CD4-positive, alpha-beta T cell (primary cell): ENCODE measurements at regions not wholly inside any gene's neighbourhood (a gene's known extent, or its start where the extent isn't known, plus 50 kb on each side); places are given as distances from the start of the nearest gene placed in this dataset.

Source experiments
- ATAC-seq: fragments of 200-7000 bp; cut with Tn5 transposase; one replicate; pipeline ENCODE4 v1.10.0; 2022; ENCODE audit warnings: mild to moderate bottlenecking; ENCODE audit not compliant: poor library complexity
- CTCF ChIA-PET: fragments of 350-600 bp; sonication (Branson Sonifier 250); formaldehyde crosslinking; loops from one replicate; lab custom pipeline; 2021; ENCODE audit warnings: antibody characterized with exemption, inconsistent platforms; lab: Charles Lee
- POLR2A ChIA-PET: fragments of 350-600 bp; sonication (Branson Sonifier 250); formaldehyde crosslinking; loops from one replicate; lab custom pipeline; 2021; ENCODE audit warnings: antibody characterized with exemption, inconsistent platforms; lab: Charles Lee
- DNase-seq, 14 experiments: peaks; one replicate each; pipeline ENCODE4 v3.0.0-alpha.2; 2013 to 2020; ENCODE audit warnings: mixed read lengths in 2 of 14
- H3K27ac ChIP-seq, 2 donors: one replicate each; pipeline versions ENCODE4 v1.5.1 to v1.7.0; 2013; ENCODE audit warnings: low read length in 2 of 2, low read depth in 1 of 2, mild to moderate bottlenecking in 1 of 2
- H3K27me3 ChIP-seq, 2 experiments: 1 replicate in 1 of 2; 2 replicates in 1 of 2; pipeline versions ENCODE4 v1.6.1 to v1.7.0; 2013; ENCODE audit warnings: low read length in 2 of 2, control low read depth in 1 of 2, mild to moderate bottlenecking in 1 of 2, moderate library complexity in 1 of 2; ENCODE audit not compliant: insufficient read depth in 2 of 2, control insufficient read depth in 1 of 2
- H3K36me3 ChIP-seq: one replicate; pipeline ENCODE4 v1.6.1; 2013; ENCODE audit warnings: low read length, control low read depth; ENCODE audit not compliant: insufficient read depth
- H3K4me1 ChIP-seq: one replicate; pipeline ENCODE4 v1.6.1; 2013; ENCODE audit warnings: low read length, control low read depth; ENCODE audit not compliant: insufficient read depth
- H3K4me3 ChIP-seq: one replicate; pipeline ENCODE4 v1.5.1; 2013; ENCODE audit warnings: mild to moderate bottlenecking, low read length, moderate library complexity
- H3K9me3 ChIP-seq, 2 experiments: 1 replicate in 1 of 2; 2 replicates in 1 of 2; pipeline versions ENCODE4 v1.6.1 to v1.7.0; 2013; ENCODE audit warnings: low read length in 2 of 2, mild to moderate bottlenecking in 2 of 2, control low read depth in 1 of 2, moderate library complexity in 1 of 2; ENCODE audit not compliant: control insufficient read depth in 1 of 2, insufficient read depth in 1 of 2
- H3K27ac Mint-ChIP-seq: one replicate; pipeline ENCODE4 v1.8.0; 2020; ENCODE audit warnings: mixed read lengths
- H3K27me3 Mint-ChIP-seq: one replicate; pipeline ENCODE4 v1.8.0; 2021; ENCODE audit warnings: mixed read lengths
- H3K36me3 Mint-ChIP-seq: one replicate; pipeline ENCODE4 v1.8.0; 2021; ENCODE audit warnings: low read depth, mixed read lengths
- H3K4me1 Mint-ChIP-seq: one replicate; pipeline ENCODE4 v1.8.0; 2021; ENCODE audit warnings: low read depth, mixed read lengths
- H3K4me3 Mint-ChIP-seq: one replicate; pipeline ENCODE4 v1.8.0; 2020; ENCODE audit warnings: mild to moderate bottlenecking, mixed read lengths
- H3K9me3 Mint-ChIP-seq: one replicate; pipeline ENCODE4 v1.8.0; 2020; ENCODE audit warnings: mixed read lengths
- CTCF ChIP-seq: fragments of 200-600 bp; IDR thresholded peaks from one replicate; pipeline ENCODE4 v1.8.0; 2022; ENCODE audit warnings: antibody characterized with exemption, mild to moderate bottlenecking
- intact Hi-C, 2 experiments: fragments of 100-400 bp; cut with DNase I in 1 of 2; cut with micrococcal nuclease in 1 of 2; formaldehyde crosslinking; loops; one replicate each; pipeline versions ENCODE4 v1.15.1 to v1.9.0; 2023 to 2025; cut with DNase I, micrococcal nuclease

GRCh38 chr3:34296796-34297195 lies 498.4 kb downstream of the PDCD6IP start:
- Mint-ChIP-seq H3K27me3 (no peaks in the 10 kb centered on the region), H3K36me3 (no peaks in the 10 kb centered on the region)
- CTCF ChIA-PET, result no interaction called here

DNA sequence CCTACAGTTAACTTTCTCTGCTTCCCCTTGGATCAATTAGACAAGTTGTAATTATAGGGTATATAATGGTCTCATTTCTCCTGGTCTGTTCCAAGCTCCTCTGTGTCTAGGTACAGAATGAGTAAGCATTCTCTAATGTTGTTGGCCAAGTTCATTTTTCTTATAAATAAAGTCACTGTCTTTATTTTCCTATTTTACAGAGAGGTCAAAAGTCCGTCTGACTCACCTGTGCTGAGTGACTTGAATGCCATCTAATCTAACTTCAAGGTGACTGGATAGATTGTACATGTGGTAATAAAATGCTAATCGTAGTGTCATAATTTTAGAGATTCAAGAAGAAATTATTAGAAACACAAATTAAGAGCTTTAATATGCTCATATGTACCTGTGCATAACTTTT lies 500.2 kb downstream of the PDCD6IP start:
- Mint-ChIP-seq H3K27me3 (no peaks in the 10 kb centered on the region), H3K4me1 (no peaks in the 10 kb centered on the region), H3K4me3 (no peak overlapping the region), H3K36me3 (no peaks in the 10 kb centered on the region), H3K27ac (no peak overlapping the region), H3K9me3 (no peaks in the 10 kb centered on the region)
- TF ChIP-seq CTCF, result no peak
- Histone ChIP-seq H3K36me3 (no peaks in the 10 kb centered on the region), H3K4me1 (no peaks in the 10 kb centered on the region), H3K9me3 (no peaks in the 10 kb centered on the region), H3K27me3 (no peaks in the 10 kb centered on the region), H3K4me3 (no peak overlapping the region), H3K27ac (no peak overlapping the region)
- DNase-seq, result no peak
- no peak for ATAC-seq
- ChIA-PET CTCF (no interaction called here), POLR2A (no interaction called here)
- intact Hi-C loops, result no loop called here

More at GRCh38 chr3:34296796-34297195, 498.4 kb downstream of the PDCD6IP start:
- Histone ChIP-seq H3K27ac (no peak overlapping the region), H3K36me3 (no peaks in the 10 kb centered on the region), H3K4me3 (no peak overlapping the region), H3K9me3 (no peaks in the 10 kb centered on the region), H3K4me1 (no peaks in the 10 kb centered on the region), H3K27me3 (no peaks in the 10 kb centered on the region)
- POLR2A ChIA-PET, result no interaction called here
- H3K27ac Mint-ChIP-seq, result no peak overlapping the region
- intact Hi-C loops, result no loop called here
- ATAC-seq, result no peak
- DNase-seq, result no peak
- H3K9me3 Mint-ChIP-seq, result no peaks in the 10 kb centered on the region
- no peak overlapping the region for H3K4me3 Mint-ChIP-seq
- TF ChIP-seq CTCF, result no peak
- H3K4me1 Mint-ChIP-seq, result no peaks in the 10 kb centered on the region

- H3K27ac Mint-ChIP-seq, result no peak overlapping the region
- intact Hi-C loops, result no loop called here
- H3K9me3 Mint-ChIP-seq, result no peaks in the 10 kb centered on the region
Observed at GRCh38 chr3:34300621-34301020, 502.2 kb downstream of the PDCD6IP start.

More at GRCh38 chr3:34300621-34301020, 502.2 kb downstream of the PDCD6IP start:
- Histone ChIP-seq H3K27me3 (no peaks in the 10 kb centered on the region), H3K9me3 (no peaks in the 10 kb centered on the region), H3K4me1 (no peaks in the 10 kb centered on the region), H3K36me3 (no peaks in the 10 kb centered on the region), H3K4me3 (no peak overlapping the region), H3K27ac (no peak overlapping the region)
- TF ChIP-seq CTCF, result no peak
- Mint-ChIP-seq H3K4me1 (no peaks in the 10 kb centered on the region), H3K4me3 (no peak overlapping the region), H3K27me3 (no peaks in the 10 kb centered on the region), H3K36me3 (no peaks in the 10 kb centered on the region)
- ChIA-PET POLR2A (no interaction called here), CTCF (no interaction called here)
- ATAC-seq (no peak), DNase-seq (no peak)
